HFFc6 (cell line): ENCODE measurements at regions not wholly inside any gene's neighbourhood (a gene's known extent, or its start where the extent isn't known, plus 50 kb on each side); places are given as distances from the start of the nearest gene placed in this dataset.

Source experiments
- DNase-seq: peaks from one replicate; pipeline ENCODE4 v3.0.0-alpha.2; 2018
- H3K27ac Mint-ChIP-seq: 2 replicates; pipeline ENCODE4 v1.8.0; 2020; ENCODE audit warnings: mild to moderate bottlenecking, mixed read lengths
- H3K27me3 Mint-ChIP-seq: 2 replicates; pipeline ENCODE4 v1.8.0; 2021; ENCODE audit warnings: mild to moderate bottlenecking, moderate library complexity, mixed read lengths; ENCODE audit not compliant: insufficient read depth
- H3K36me3 Mint-ChIP-seq: 2 replicates; pipeline ENCODE4 v1.8.0; 2021; ENCODE audit warnings: low read depth, mixed read lengths
- H3K4me1 Mint-ChIP-seq: 2 replicates; pipeline ENCODE4 v1.8.0; 2020; ENCODE audit warnings: low read depth, mixed read lengths
- H3K4me3 Mint-ChIP-seq: 2 replicates; pipeline ENCODE4 v1.8.0; 2020; ENCODE audit warnings: mild to moderate bottlenecking, moderate library complexity, mixed read lengths
- H3K9me3 Mint-ChIP-seq: 2 replicates; pipeline ENCODE4 v1.8.0; 2020; ENCODE audit warnings: mild to moderate bottlenecking, mixed read lengths
- TF ChIP-seq, protein P1 (sequence below): fragments of 200-600 bp; sonication (generic); IDR thresholded peaks from 2 replicates; pipeline ENCODE4 v1.5.0; 2021; ENCODE audit warnings: antibody characterized with exemption, mild to moderate bottlenecking

DNA sequence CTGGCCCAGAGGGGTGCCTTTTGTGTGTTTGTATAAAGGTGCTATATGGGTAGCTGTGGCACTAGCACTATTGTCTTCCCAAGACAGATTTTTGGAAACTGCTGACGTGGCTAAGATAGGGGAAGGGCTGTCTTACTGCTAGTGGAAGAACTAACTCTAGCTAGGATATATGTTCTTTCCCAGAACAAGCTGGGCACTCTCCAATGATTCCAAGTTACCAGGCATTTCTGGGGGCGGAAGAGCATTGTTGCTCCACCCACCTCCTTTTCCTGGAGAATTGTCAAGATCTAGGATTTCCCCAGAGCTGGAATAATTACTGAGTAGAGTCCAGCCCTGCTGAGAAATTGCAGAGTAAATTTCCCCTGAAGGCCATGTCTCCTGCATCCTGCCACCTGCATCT lies 408.3 kb downstream of the KLF5 start:
- peak; percentile 3 for DNase-seq

DNA sequence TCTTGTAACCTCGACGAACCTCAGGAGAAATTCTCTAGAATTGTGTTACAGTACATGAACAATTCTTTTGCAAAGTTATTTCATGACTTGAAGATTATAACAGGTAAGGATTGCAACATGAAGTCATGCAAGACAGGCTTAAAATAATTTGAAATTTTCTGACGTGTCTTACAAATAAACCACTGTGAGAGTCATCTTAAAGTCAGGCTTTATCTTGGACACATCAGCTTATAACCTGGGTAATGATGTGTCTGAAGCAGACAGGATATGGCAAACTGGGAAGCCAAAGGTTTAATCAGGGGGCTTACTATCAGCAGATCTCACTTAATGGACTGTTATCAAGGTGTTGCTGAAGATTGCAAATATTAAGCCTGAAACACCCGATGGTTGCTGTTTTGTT lies 407.8 kb downstream of the KLF5 start:
- Mint-ChIP-seq H3K9me3 (no peaks in the 10 kb centered on the region), H3K27ac (peak overlapping the region; percentile 24; the same call in 1 of the 2 replicates), H3K27me3 (no peaks in the 10 kb centered on the region), H3K4me3 (no peak overlapping the region), H3K36me3 (no peaks in the 10 kb centered on the region; the same call in 1 of the 2 replicates), H3K4me1 (peaks cover 61% of the 10 kb centered on the region)
- TF ChIP-seq, protein P1, sequence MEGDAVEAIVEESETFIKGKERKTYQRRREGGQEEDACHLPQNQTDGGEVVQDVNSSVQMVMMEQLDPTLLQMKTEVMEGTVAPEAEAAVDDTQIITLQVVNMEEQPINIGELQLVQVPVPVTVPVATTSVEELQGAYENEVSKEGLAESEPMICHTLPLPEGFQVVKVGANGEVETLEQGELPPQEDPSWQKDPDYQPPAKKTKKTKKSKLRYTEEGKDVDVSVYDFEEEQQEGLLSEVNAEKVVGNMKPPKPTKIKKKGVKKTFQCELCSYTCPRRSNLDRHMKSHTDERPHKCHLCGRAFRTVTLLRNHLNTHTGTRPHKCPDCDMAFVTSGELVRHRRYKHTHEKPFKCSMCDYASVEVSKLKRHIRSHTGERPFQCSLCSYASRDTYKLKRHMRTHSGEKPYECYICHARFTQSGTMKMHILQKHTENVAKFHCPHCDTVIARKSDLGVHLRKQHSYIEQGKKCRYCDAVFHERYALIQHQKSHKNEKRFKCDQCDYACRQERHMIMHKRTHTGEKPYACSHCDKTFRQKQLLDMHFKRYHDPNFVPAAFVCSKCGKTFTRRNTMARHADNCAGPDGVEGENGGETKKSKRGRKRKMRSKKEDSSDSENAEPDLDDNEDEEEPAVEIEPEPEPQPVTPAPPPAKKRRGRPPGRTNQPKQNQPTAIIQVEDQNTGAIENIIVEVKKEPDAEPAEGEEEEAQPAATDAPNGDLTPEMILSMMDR: no peak
- no peak for DNase-seq

More for the DNA sequence above, 408.3 kb downstream of the KLF5 start:
- Mint-ChIP-seq H3K4me3 (no peak overlapping the region), H3K9me3 (no peaks in the 10 kb centered on the region), H3K36me3 (no peaks in the 10 kb centered on the region; the same call in 1 of the 2 replicates), H3K27ac (peak overlapping the region; percentile 24; the same call in 1 of the 2 replicates), H3K27me3 (no peaks in the 10 kb centered on the region), H3K4me1 (peaks cover 55% of the 10 kb centered on the region)
- TF ChIP-seq, protein P1: no peak

DNA sequence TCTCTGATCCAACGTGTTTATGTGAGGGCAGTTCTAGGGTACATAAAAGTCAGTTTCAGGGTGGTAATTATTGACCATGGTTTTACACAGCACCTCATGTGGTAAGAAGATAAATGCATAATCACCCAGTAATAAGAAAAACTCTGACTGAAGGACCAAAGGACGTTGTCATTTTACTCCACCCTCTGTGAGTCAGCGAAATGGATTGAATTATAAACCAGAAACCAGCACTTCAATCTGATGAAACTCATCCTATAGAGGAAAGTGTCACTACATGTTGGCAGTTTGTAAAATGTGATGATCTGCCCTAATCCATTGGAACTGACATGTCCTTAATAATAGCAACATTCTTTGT lies 406.8 kb downstream of the KLF5 start:
- DNase-seq: peak; percentile 48
- no peaks in the 10 kb centered on the region; the same call in 1 of the 2 replicates for H3K36me3 Mint-ChIP-seq
- peak overlapping the region; percentile 73 for H3K27ac Mint-ChIP-seq
- peaks cover 61% of the 10 kb centered on the region for H3K4me1 Mint-ChIP-seq
- no peaks in the 10 kb centered on the region for H3K9me3 Mint-ChIP-seq
- TF ChIP-seq, protein P1: peak; percentile 32
- H3K4me3 Mint-ChIP-seq: no peak overlapping the region
- H3K27me3 Mint-ChIP-seq: no peaks in the 10 kb centered on the region

DNA sequence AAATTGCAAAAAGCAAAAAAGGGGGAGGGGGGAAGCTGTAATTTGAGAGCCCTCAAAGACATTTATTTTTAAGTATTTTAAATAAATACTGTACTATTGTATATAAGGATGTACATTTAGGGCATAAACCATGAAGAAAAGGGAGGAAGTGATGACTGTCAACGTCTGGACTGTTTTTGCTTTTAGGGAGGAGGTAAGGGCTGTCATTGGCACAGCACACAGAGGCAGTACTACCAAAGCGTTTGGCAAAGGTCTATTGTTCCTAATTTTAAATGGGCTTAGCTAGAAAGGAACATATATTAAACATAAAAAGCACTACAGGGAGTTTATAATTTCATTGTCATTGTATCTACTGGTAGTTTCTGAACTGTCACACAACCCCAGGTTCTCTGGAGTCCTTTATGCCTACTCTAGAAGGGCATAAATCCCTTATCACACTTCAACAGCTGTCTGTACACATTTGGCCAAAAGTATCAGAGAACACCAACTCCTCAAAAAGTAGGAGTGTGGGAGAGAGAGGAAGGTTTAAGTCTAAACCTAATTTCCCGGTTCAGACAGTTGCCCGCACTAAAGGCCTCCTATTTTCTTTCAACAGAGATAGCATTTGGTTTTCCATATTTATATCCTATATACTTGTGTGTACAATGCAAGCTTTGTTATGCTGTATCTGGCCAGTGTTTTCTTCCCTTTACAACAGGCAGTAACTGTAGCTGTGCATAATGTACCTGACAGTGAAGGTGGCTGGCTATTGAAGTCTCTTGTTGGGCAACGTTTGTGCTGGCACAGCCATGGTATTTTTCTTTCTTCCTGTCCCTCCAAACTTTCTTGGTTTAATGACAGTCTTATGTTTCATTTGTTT lies 406.2 kb downstream of the KLF5 start:
- Mint-ChIP-seq H3K9me3 (no peaks in the 10 kb centered on the region), H3K36me3 (no peaks in the 10 kb centered on the region; the same call in 1 of the 2 replicates), H3K4me3 (no peak overlapping the region), H3K27me3 (no peaks in the 10 kb centered on the region; the same call in 1 of the 2 replicates), H3K4me1 (peaks cover 61% of the 10 kb centered on the region), H3K27ac (peak overlapping the region; percentile 73)
- no peak for DNase-seq
- TF ChIP-seq, protein P1: no peak

DNA sequence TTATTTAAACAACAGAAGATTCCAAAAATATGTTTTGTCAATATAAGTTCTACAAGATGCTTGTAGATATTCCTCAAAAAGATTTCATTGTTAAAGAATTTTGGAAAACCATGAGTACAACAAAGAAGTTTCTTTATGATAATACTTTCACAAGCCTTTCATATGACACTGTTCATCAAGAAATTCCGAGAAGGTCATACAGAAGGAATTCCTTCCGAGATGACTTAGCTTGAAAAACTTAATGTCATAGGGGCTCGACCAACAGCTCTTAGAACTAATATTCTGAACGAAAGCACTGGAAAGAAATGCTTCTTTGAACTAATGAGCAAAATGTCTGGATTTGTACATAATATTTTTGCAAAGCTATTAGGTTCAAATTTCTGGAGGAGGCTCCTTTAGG lies 403.4 kb downstream of the KLF5 start:
- peak overlapping the region; percentile 54; the same call in 1 of the 2 replicates for H3K4me3 Mint-ChIP-seq
- no peaks in the 10 kb centered on the region; the same call in 1 of the 2 replicates for H3K27me3 Mint-ChIP-seq
- no peaks in the 10 kb centered on the region; the same call in 1 of the 2 replicates for H3K9me3 Mint-ChIP-seq

More for the DNA sequence above, 403.4 kb downstream of the KLF5 start:
- DNase-seq: peak; percentile 28
- TF ChIP-seq, protein P1: no peak
- Mint-ChIP-seq H3K36me3 (peaks cover 8% of the 10 kb centered on the region; the same call in 1 of the 2 replicates), H3K27ac (peak overlapping the region; percentile 76), H3K4me1 (peaks cover 56% of the 10 kb centered on the region)
